Liver (tissue), 8 donors: ENCODE measurements at regions not wholly inside any gene's neighbourhood (a gene's known extent, or its start where the extent isn't known, plus 50 kb on each side); places are given as distances from the start of the nearest gene placed in this dataset.

ENCODE experiments used
- DNase-seq: peaks from one replicate; pipeline ENCODE4 v3.0.0-alpha.2; 2017; ENCODE audit warnings: low spot score
- H3K27ac ChIP-seq, 2 donors: one replicate each; pipeline ENCODE4 v1.7.0; 2013; ENCODE audit warnings: inconsistent platforms in 2 of 2, low read length in 2 of 2, control low read depth in 1 of 2, low read depth in 1 of 2, mild to moderate bottlenecking in 1 of 2
- H3K27me3 ChIP-seq, 4 donors: one replicate each; pipeline versions ENCODE4 v1.6.1 to v1.7.0; 2013; ENCODE audit warnings: low read length in 3 of 4, inconsistent platforms in 1 of 4, mild to moderate bottlenecking in 1 of 4, moderate library complexity in 1 of 4; ENCODE audit not compliant: control insufficient read depth in 4 of 4, insufficient read depth in 4 of 4
- H3K36me3 ChIP-seq, 4 donors: one replicate each; pipeline versions ENCODE4 v1.6.1 to v1.7.0; 2013; ENCODE audit warnings: low read length in 3 of 4, mild to moderate bottlenecking in 3 of 4, low read depth in 1 of 4, moderate library complexity in 1 of 4; ENCODE audit not compliant: control insufficient read depth in 4 of 4, insufficient read depth in 3 of 4
- H3K4me1 ChIP-seq, 4 donors: one replicate each; pipeline versions ENCODE4 v1.6.1 to v1.7.0; 2013; ENCODE audit warnings: low read length in 3 of 4, mild to moderate bottlenecking in 3 of 4, moderate library complexity in 1 of 4; ENCODE audit not compliant: control insufficient read depth in 4 of 4, insufficient read depth in 4 of 4
- H3K4me3 ChIP-seq, 3 donors: one replicate each; pipeline versions ENCODE4 v1.6.1 to v1.7.0; 2013; ENCODE audit warnings: low read length in 3 of 3, control low read depth in 1 of 3, low read depth in 1 of 3, mild to moderate bottlenecking in 1 of 3
- H3K9ac ChIP-seq, 2 donors: one replicate each; pipeline ENCODE4 v1.7.0; 2013; ENCODE audit warnings: low read length in 2 of 2, mild to moderate bottlenecking in 2 of 2, moderate library complexity in 2 of 2, control low read depth in 1 of 2, low read depth in 1 of 2
- H3K9me3 ChIP-seq, 4 donors: one replicate each; pipeline versions ENCODE4 v1.6.1 to v1.7.0; 2013; ENCODE audit warnings: low read length in 3 of 4; ENCODE audit not compliant: control insufficient read depth in 4 of 4
- EGR1 ChIP-seq, 2 donors: IDR thresholded peaks; 2 replicates each; pipeline ENCODE4 v1.6.1; 2016 to 2018; ENCODE audit warnings: antibody characterized with exemption in 2 of 2, low read depth in 2 of 2
- FOXA1 ChIP-seq: IDR thresholded peaks from 2 replicates; pipeline ENCODE4 v1.6.1; 2016; ENCODE audit warnings: antibody characterized with exemption
- FOXA2 ChIP-seq: IDR thresholded peaks from 2 replicates; pipeline ENCODE4 v1.6.1; 2016; ENCODE audit warnings: antibody characterized with exemption
- GABPA ChIP-seq, 2 donors: IDR thresholded peaks in 1 of 2; conservative IDR thresholded peaks in 1 of 2; 2 replicates each; pipeline ENCODE4 v1.6.1; 2016; ENCODE audit warnings: antibody characterized with exemption in 2 of 2, mild to moderate bottlenecking in 1 of 2, moderate library complexity in 1 of 2
- HNF4A ChIP-seq, 2 donors: conservative IDR thresholded peaks; 2 replicates each; pipeline ENCODE4 v1.6.1; 2016; ENCODE audit warnings: antibody characterized with exemption in 2 of 2, mild to moderate bottlenecking in 2 of 2
- HNF4G ChIP-seq: IDR thresholded peaks from 2 replicates; pipeline ENCODE4 v1.6.1; 2016; ENCODE audit warnings: antibody characterized with exemption
- JUND ChIP-seq, 2 donors: IDR thresholded peaks; 2 replicates each; pipeline ENCODE4 v1.6.1; 2016; ENCODE audit warnings: antibody characterized with exemption in 2 of 2
- NR2F2 ChIP-seq: IDR thresholded peaks from 2 replicates; pipeline ENCODE4 v1.6.1; 2016; ENCODE audit warnings: antibody characterized with exemption
- RAD21 ChIP-seq, 2 donors: IDR thresholded peaks; 2 replicates each; pipeline ENCODE4 v1.6.1; 2016; ENCODE audit warnings: antibody characterized with exemption in 2 of 2, mild to moderate bottlenecking in 2 of 2
- RXRA ChIP-seq, 2 donors: IDR thresholded peaks; 2 replicates each; pipeline ENCODE4 v1.6.1; 2017 to 2018; ENCODE audit warnings: antibody characterized with exemption in 2 of 2, mild to moderate bottlenecking in 1 of 2
- SP1 ChIP-seq: IDR thresholded peaks from 2 replicates; pipeline ENCODE4 v1.6.1; 2018; ENCODE audit warnings: antibody characterized with exemption, mild to moderate bottlenecking
- TAF1 ChIP-seq: conservative IDR thresholded peaks from 2 replicates; pipeline ENCODE4 v1.6.1; 2016; ENCODE audit warnings: antibody characterized with exemption, mild to moderate bottlenecking
- YY1 ChIP-seq: IDR thresholded peaks from 2 replicates; pipeline ENCODE4 v1.6.1; 2016; ENCODE audit warnings: antibody characterized with exemption, mild to moderate bottlenecking
- WGBS: extraction: QIAGEN DNeasy Blood & Tissue Kit; methylation state at CpG from one replicate; pipeline ENCODE4 v1.1.7; 2013; 5-methylcytosine and 5-hydroxymethylcytosine counted together
- TF ChIP-seq, protein P1 (sequence below): IDR thresholded peaks from 2 replicates; pipeline ENCODE4 v1.6.1; 2016; ENCODE audit warnings: antibody characterized with exemption
- TF ChIP-seq, protein P2 (sequence below): fragments of 150-350 bp; IDR thresholded peaks from 2 replicates; pipeline ENCODE4 v1.5.1; 2017; ENCODE audit warnings: improper control_type of control experiment, low read depth, low read length; ENCODE audit not compliant: missing input control
- TF ChIP-seq, protein P3 (sequence below): IDR thresholded peaks from 2 replicates; pipeline ENCODE4 v1.6.1; 2016; ENCODE audit warnings: antibody characterized with exemption, mild to moderate bottlenecking
- TF ChIP-seq, protein P4 (sequence below): IDR thresholded peaks from 2 replicates; pipeline ENCODE4 v1.6.1; 2016; ENCODE audit warnings: antibody characterized with exemption
- TF ChIP-seq, protein P5 (sequence below): IDR thresholded peaks from 2 replicates; pipeline ENCODE4 v1.6.1; 2016; ENCODE audit warnings: antibody characterized with exemption
- donor health status: healthy.
- donor health status: healthy.
- donor health status: healthy.
- donor health status: healthy.
- donor health status: healthy.

DNA sequence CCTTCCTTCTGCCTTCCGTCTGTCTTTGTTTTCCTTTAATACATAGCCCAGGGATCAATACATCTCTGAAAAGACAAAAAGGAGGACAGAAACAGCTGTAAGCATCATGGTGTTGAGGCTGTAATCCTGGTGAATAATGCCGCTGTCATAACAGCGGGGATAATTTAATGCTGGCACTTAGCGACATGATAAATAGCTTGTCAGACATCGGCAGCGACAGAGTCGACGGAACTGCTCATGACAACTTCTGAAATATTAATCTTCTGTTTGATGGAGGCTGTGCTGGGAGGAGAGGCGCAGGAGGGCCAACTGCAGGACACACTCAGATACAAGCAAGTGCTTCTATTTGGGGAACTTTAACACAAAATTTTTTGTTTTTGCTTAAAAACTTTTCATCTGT, 602.2 kb downstream of the GALR1 start:
- 38% methylated on average over 9 of the region's 9 CpGs for WGBS
- TF ChIP-seq RXRA (IDR thresholded peaks at IDR 0.05) (no peak), FOXA2 (no peak), EGR1 (IDR thresholded peaks at IDR 0.05; ENCODE audit: low read depth in 2 of 2) (no peak), SP1 (no peak)
- Histone ChIP-seq H3K27me3 (no peaks in the 10 kb centered on the region), H3K27ac (no peak overlapping the region), H3K36me3 (no peaks in the 10 kb centered on the region), H3K9me3 (no peaks in the 10 kb centered on the region), H3K4me3 (no peak overlapping the region), H3K4me1 (no peaks in the 10 kb centered on the region), H3K9ac (no peak overlapping the region)
- no peak for DNase-seq

DNA sequence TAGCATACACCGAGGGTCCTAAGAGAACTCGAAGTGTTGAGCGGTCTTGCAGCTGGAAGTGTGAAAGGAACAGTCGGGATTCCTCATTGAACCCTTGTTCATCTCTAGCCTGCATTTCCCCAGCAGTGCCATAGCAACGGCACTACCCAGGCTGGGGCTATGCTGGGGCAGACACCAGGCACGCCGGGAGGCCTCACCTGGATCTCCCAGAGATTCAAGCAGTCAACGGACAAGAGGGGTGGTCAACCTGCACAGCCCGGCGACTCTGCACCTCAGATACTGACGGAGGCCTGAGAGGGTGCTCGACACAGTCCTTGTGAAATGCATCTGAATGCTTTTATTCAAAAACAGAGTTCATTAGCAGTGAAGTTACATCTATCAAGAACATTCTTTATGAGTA, 604.2 kb downstream of the GALR1 start:
- Histone ChIP-seq H3K9me3 (no peaks in the 10 kb centered on the region), H3K4me3 (no peak overlapping the region), H3K36me3 (no peaks in the 10 kb centered on the region), H3K27ac (no peak overlapping the region), H3K4me1 (no peaks in the 10 kb centered on the region), H3K27me3 (no peaks in the 10 kb centered on the region), H3K9ac (no peak overlapping the region)
- WGBS, result 78% methylated on average over 12 of the region's 12 CpGs
- no peak for TF ChIP-seq TAF1
- TF ChIP-seq JUND (IDR thresholded peaks at IDR 0.05), result no peak
- no peak for TF ChIP-seq HNF4G
- no peak for TF ChIP-seq RXRA (IDR thresholded peaks at IDR 0.05)
- TF ChIP-seq, protein P1, sequence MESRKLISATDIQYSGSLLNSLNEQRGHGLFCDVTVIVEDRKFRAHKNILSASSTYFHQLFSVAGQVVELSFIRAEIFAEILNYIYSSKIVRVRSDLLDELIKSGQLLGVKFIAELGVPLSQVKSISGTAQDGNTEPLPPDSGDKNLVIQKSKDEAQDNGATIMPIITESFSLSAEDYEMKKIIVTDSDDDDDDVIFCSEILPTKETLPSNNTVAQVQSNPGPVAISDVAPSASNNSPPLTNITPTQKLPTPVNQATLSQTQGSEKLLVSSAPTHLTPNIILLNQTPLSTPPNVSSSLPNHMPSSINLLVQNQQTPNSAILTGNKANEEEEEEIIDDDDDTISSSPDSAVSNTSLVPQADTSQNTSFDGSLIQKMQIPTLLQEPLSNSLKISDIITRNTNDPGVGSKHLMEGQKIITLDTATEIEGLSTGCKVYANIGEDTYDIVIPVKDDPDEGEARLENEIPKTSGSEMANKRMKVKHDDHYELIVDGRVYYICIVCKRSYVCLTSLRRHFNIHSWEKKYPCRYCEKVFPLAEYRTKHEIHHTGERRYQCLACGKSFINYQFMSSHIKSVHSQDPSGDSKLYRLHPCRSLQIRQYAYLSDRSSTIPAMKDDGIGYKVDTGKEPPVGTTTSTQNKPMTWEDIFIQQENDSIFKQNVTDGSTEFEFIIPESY, result no peak
- TF ChIP-seq, protein P2, sequence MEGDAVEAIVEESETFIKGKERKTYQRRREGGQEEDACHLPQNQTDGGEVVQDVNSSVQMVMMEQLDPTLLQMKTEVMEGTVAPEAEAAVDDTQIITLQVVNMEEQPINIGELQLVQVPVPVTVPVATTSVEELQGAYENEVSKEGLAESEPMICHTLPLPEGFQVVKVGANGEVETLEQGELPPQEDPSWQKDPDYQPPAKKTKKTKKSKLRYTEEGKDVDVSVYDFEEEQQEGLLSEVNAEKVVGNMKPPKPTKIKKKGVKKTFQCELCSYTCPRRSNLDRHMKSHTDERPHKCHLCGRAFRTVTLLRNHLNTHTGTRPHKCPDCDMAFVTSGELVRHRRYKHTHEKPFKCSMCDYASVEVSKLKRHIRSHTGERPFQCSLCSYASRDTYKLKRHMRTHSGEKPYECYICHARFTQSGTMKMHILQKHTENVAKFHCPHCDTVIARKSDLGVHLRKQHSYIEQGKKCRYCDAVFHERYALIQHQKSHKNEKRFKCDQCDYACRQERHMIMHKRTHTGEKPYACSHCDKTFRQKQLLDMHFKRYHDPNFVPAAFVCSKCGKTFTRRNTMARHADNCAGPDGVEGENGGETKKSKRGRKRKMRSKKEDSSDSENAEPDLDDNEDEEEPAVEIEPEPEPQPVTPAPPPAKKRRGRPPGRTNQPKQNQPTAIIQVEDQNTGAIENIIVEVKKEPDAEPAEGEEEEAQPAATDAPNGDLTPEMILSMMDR, result no peak
- no peak for TF ChIP-seq FOXA2
- no peak for TF ChIP-seq YY1
- no peak for TF ChIP-seq FOXA1
- no peak for TF ChIP-seq EGR1 (IDR thresholded peaks at IDR 0.05; ENCODE audit: low read depth in 2 of 2)
- TF ChIP-seq SP1, result no peak
- TF ChIP-seq, protein P3, sequence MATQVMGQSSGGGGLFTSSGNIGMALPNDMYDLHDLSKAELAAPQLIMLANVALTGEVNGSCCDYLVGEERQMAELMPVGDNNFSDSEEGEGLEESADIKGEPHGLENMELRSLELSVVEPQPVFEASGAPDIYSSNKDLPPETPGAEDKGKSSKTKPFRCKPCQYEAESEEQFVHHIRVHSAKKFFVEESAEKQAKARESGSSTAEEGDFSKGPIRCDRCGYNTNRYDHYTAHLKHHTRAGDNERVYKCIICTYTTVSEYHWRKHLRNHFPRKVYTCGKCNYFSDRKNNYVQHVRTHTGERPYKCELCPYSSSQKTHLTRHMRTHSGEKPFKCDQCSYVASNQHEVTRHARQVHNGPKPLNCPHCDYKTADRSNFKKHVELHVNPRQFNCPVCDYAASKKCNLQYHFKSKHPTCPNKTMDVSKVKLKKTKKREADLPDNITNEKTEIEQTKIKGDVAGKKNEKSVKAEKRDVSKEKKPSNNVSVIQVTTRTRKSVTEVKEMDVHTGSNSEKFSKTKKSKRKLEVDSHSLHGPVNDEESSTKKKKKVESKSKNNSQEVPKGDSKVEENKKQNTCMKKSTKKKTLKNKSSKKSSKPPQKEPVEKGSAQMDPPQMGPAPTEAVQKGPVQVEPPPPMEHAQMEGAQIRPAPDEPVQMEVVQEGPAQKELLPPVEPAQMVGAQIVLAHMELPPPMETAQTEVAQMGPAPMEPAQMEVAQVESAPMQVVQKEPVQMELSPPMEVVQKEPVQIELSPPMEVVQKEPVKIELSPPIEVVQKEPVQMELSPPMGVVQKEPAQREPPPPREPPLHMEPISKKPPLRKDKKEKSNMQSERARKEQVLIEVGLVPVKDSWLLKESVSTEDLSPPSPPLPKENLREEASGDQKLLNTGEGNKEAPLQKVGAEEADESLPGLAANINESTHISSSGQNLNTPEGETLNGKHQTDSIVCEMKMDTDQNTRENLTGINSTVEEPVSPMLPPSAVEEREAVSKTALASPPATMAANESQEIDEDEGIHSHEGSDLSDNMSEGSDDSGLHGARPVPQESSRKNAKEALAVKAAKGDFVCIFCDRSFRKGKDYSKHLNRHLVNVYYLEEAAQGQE, result no peak
- no peak for TF ChIP-seq NR2F2
- TF ChIP-seq RAD21 (IDR thresholded peaks at IDR 0.05), result no peak
- TF ChIP-seq, protein P4, sequence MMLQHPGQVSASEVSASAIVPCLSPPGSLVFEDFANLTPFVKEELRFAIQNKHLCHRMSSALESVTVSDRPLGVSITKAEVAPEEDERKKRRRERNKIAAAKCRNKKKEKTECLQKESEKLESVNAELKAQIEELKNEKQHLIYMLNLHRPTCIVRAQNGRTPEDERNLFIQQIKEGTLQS, result no peak
- TF ChIP-seq GABPA (IDR thresholded peaks at IDR 0.05 in 1 of 2, conservative IDR thresholded peaks at IDR 0.05 in 1 of 2), result no peak
- TF ChIP-seq, protein P5, sequence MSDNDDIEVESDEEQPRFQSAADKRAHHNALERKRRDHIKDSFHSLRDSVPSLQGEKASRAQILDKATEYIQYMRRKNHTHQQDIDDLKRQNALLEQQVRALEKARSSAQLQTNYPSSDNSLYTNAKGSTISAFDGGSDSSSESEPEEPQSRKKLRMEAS, result no peak
- no peak for TF ChIP-seq HNF4A (conservative IDR thresholded peaks at IDR 0.05)
- DNase-seq, result no peak
